Left ventricle myocardium inferior (tissue), 1 donor: ENCODE measurements at regions not wholly inside any gene's neighbourhood (a gene's known extent, or its start where the extent isn't known, plus 50 kb on each side); places are given as distances from the start of the nearest gene placed in this dataset.
A peak's percentile ranks its signal among the peaks of the same experiment; 100 is the strongest.

Source experiments
- DNase-seq: peaks from one replicate; pipeline ENCODE4 v3.0.0-alpha.2; 2020
- H3K27ac ChIP-seq: fragments of 200-600 bp; replicated peaks from 2 replicates; pipeline ENCODE4 v1.8.0; 2021
- H3K27me3 ChIP-seq: fragments of 200-600 bp; 2 replicates; pipeline ENCODE4 v1.8.0; 2021; ENCODE audit warnings: low read depth
- H3K36me3 ChIP-seq: fragments of 200-600 bp; 2 replicates; pipeline ENCODE4 v1.8.0; 2021
- H3K4me1 ChIP-seq: fragments of 200-600 bp; 2 replicates; pipeline ENCODE4 v1.8.0; 2021
- H3K4me3 ChIP-seq: fragments of 200-600 bp; 2 replicates; pipeline ENCODE4 v1.8.0; 2021; ENCODE audit warnings: mild to moderate bottlenecking, moderate library complexity
- H3K9me3 ChIP-seq: fragments of 200-600 bp; replicated peaks from 2 replicates; pipeline ENCODE4 v1.8.0; 2021
- intact Hi-C: fragments of 100-400 bp; cut with micrococcal nuclease; formaldehyde crosslinking; loops from one replicate; pipeline ENCODE4 v1.11.0; 2022
- TF ChIP-seq, protein P1 (sequence below): fragments of 200-600 bp; IDR thresholded peaks from 2 replicates; pipeline ENCODE4 v1.8.0; 2021; ENCODE audit warnings: antibody characterized with exemption, mild to moderate bottlenecking, borderline replicate concordance
- donor health status: DM: no; HTN: yes; CAD: no; lungs with severe emphysema.

DNA sequence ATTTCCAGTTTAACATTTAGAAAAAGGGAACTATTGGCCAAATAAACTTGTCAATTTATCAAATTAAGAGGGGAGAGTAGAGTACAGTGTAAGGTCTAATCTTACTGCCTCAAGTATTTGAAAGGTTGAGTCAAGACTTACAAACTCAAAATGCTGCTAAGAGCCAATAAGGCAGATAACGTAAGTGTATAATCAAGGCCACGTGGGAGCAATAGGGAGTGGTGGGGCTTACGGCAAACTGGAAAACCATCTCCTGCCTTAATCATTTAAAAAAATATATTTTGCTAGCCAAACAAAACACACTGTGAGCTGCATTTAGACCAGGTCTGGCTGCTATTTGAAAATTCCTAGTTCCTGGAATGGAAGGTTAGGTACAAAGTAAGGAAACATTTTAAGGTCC, 107.3 kb upstream of the FRMD4B start:
- no peaks in the 10 kb centered on the region for H3K27me3 ChIP-seq
- no peaks in the 10 kb centered on the region for H3K9me3 ChIP-seq
- peak overlapping the region; percentile 67 for H3K27ac ChIP-seq
- no peaks in the 10 kb centered on the region for H3K36me3 ChIP-seq
- TF ChIP-seq, protein P1, sequence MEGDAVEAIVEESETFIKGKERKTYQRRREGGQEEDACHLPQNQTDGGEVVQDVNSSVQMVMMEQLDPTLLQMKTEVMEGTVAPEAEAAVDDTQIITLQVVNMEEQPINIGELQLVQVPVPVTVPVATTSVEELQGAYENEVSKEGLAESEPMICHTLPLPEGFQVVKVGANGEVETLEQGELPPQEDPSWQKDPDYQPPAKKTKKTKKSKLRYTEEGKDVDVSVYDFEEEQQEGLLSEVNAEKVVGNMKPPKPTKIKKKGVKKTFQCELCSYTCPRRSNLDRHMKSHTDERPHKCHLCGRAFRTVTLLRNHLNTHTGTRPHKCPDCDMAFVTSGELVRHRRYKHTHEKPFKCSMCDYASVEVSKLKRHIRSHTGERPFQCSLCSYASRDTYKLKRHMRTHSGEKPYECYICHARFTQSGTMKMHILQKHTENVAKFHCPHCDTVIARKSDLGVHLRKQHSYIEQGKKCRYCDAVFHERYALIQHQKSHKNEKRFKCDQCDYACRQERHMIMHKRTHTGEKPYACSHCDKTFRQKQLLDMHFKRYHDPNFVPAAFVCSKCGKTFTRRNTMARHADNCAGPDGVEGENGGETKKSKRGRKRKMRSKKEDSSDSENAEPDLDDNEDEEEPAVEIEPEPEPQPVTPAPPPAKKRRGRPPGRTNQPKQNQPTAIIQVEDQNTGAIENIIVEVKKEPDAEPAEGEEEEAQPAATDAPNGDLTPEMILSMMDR, result no peak
- DNase-seq, result no peak
- peaks cover 48% of the 10 kb centered on the region for H3K4me1 ChIP-seq
- no peak overlapping the region for H3K4me3 ChIP-seq
- intact Hi-C loops, result no loop called here

DNA sequence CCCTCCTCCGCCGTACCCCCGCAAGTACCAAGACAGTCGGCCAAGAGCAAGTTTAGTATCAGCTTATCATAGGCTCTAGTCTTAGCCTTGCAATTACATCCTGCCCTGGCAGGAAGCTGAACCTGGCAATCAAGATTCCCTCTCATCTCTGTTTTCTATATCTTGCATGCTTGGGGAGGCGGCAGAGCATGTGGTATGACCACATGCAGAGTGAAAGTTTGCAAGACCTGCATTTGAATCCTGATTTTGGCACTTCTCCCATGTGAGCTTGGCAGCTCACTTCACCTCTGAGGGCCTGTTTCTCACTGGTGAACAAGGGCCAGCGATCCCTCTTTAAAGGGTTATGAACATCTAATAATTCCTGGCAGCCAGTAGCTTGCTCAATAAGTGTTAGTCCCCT, 106.1 kb upstream of the FRMD4B start:
- DNase-seq, result no peak
- H3K4me1 ChIP-seq, result peaks cover 49% of the 10 kb centered on the region
- TF ChIP-seq, protein P1, result no peak
- no peaks in the 10 kb centered on the region for H3K36me3 ChIP-seq
- H3K9me3 ChIP-seq, result no peaks in the 10 kb centered on the region
- intact Hi-C loops, result no loop called here
- no peaks in the 10 kb centered on the region for H3K27me3 ChIP-seq
- peak overlapping the region; percentile 67 for H3K27ac ChIP-seq
- H3K4me3 ChIP-seq, result no peak overlapping the region

DNA sequence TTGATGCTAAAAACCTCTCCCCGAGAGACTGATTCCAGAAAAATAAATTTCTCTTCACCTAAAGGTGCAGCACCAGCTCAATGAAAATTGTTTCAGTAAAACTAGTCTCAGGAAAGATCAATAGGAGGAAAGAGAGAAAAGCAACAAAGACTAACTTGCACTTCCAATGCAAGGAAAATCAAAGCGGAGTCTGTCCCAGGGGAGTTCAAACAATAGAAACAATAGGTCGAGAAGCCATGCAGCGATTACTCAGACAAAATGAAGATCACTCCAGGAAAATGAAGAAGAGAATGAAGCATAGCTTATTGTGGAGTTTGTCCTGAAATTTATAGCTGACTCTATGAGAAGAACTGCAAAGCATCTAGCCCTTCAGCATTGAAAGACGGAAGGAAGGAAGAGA, 105.1 kb upstream of the FRMD4B start:
- TF ChIP-seq, protein P1, result no peak
- DNase-seq, result no peak
- Histone ChIP-seq H3K27me3 (no peaks in the 10 kb centered on the region), H3K9me3 (no peaks in the 10 kb centered on the region), H3K4me3 (no peak overlapping the region), H3K36me3 (no peaks in the 10 kb centered on the region), H3K4me1 (peaks cover 52% of the 10 kb centered on the region), H3K27ac (peak overlapping the region; percentile 67)
- intact Hi-C loops, result no loop called here

DNA sequence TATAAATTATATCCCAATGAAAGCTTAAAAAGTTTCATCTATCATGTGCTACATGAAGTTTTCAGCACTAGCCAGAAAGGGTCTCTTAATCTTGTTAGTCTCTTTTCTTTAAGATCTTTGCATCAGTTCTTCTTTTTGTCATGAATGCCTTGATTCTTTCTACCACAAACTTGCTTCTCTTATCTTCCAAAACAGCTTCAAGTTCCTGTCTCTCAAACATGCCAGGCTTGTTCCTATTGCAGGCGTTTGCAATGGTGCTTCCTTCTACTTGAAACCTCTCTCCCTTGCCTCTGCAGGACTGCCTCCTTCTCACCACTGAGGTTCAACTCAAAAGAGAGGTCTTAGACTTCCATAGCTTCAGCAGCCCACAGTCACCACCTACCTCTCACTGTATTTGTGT, 104.3 kb upstream of the FRMD4B start:
- intact Hi-C loops, result no loop called here
- DNase-seq, result no peak
- no peaks in the 10 kb centered on the region for H3K9me3 ChIP-seq
- peak overlapping the region; percentile 67 for H3K27ac ChIP-seq
- H3K4me3 ChIP-seq, result no peak overlapping the region
- TF ChIP-seq, protein P1, result no peak
- peaks cover 57% of the 10 kb centered on the region for H3K4me1 ChIP-seq
- no peaks in the 10 kb centered on the region for H3K27me3 ChIP-seq
- no peaks in the 10 kb centered on the region for H3K36me3 ChIP-seq

DNA sequence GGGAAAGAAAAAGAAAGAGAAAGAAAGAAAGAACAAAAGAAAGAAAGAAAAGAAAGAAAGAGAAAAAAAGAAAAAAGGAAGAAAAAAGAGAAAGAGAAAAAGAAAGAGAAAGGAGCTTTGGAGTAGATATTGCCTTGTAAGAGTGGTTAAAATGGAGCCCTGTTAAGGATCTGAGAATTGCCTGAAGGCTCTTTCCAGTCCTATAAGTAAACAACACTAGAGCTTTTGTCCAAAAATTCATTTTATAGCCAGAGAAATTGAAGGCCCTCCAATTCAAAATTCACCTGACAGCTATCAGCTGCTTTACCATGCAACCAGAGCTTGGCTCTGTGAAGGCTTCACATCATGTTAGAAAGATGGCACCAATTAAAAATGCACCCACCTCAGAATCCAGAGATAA, 102.1 kb upstream of the FRMD4B start:
- Histone ChIP-seq H3K27ac (no peak overlapping the region), H3K27me3 (no peaks in the 10 kb centered on the region), H3K4me1 (peaks cover 49% of the 10 kb centered on the region), H3K9me3 (no peaks in the 10 kb centered on the region), H3K4me3 (no peak overlapping the region), H3K36me3 (no peaks in the 10 kb centered on the region)
- no peak for DNase-seq
- intact Hi-C loops, result no loop called here
- TF ChIP-seq, protein P1, result no peak

DNA sequence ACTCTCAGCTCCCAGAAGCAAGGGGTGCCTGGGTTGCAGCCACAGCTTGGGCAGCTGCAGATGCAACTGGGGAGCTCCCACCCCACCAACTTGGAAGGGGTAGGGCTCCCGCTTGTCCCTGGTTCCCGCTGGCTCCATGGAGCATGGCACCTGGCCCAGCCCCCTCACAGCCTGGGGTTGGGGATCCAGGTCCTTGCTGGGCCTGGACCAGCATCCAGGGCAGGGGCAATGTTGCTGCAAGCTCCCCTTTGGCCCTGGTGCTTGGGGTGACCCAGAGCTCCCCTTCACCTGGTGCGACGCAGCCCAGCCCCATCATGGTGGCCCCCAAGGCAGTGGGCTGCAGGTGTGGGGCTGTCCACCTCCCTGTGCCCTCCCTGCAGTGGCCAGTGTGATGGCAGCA, 99.6 kb upstream of the FRMD4B start:
- DNase-seq, result no peak
- TF ChIP-seq, protein P1, result no peak
- Histone ChIP-seq H3K9me3 (no peaks in the 10 kb centered on the region), H3K27ac (peak overlapping the region; percentile 79), H3K4me1 (peaks cover 28% of the 10 kb centered on the region), H3K27me3 (no peaks in the 10 kb centered on the region), H3K4me3 (no peak overlapping the region), H3K36me3 (no peaks in the 10 kb centered on the region)
- intact Hi-C loops, result no loop called here
